MM.1S (cell line): ENCODE measurements at regions not wholly inside any gene's neighbourhood (a gene's known extent, or its start where the extent isn't known, plus 50 kb on each side); places are given as distances from the start of the nearest gene placed in this dataset.

ENCODE experiments used
- DNase-seq: peaks from one replicate; pipeline ENCODE4 v3.0.0-alpha.2; 2015
- H2AFZ ChIP-seq: fragments of 300-600 bp; sonication (generic); 2 replicates; pipeline ENCODE4 v1.6.0; 2016; ENCODE audit warnings: antibody characterized with exemption, low read length
- H3F3A ChIP-seq: fragments of 300-600 bp; sonication (generic); 2 replicates; pipeline ENCODE4 v1.6.1; 2016; ENCODE audit warnings: mild to moderate bottlenecking, antibody characterized with exemption, low read length, moderate library complexity, mixed read lengths; ENCODE audit not compliant: insufficient read depth
- H3K27ac ChIP-seq: fragments of 300-600 bp; sonication (generic); 2 replicates; pipeline ENCODE4 v1.5.1; 2016; ENCODE audit warnings: mild to moderate bottlenecking, low read length
- H3K27me3 ChIP-seq: fragments of 300-600 bp; sonication (generic); replicated peaks from 2 replicates; pipeline ENCODE4 v1.6.0; 2016; ENCODE audit warnings: low read length; ENCODE audit not compliant: insufficient read depth
- H3K36me3 ChIP-seq: fragments of 300-600 bp; sonication (generic); replicated peaks from 2 replicates; pipeline ENCODE4 v1.6.1; 2016; ENCODE audit warnings: mild to moderate bottlenecking, low read length, mixed read lengths; ENCODE audit not compliant: insufficient read depth
- H3K4me1 ChIP-seq: fragments of 300-600 bp; sonication (generic); 2 replicates; pipeline ENCODE4 v1.6.1; 2016; ENCODE audit warnings: low read length, mixed read lengths
- H3K4me2 ChIP-seq: fragments of 300-600 bp; sonication (generic); 2 replicates; pipeline ENCODE4 v1.6.0; 2016; ENCODE audit warnings: low read depth, low read length
- H3K4me3 ChIP-seq: fragments of 300-600 bp; sonication (generic); 2 replicates; pipeline ENCODE4 v1.5.1; 2016; ENCODE audit warnings: low read length, mixed read lengths
- H3K79me2 ChIP-seq: fragments of 300-600 bp; sonication (generic); 2 replicates; pipeline ENCODE4 v1.6.1; 2016; ENCODE audit warnings: mixed run types, low read length, mixed read lengths
- H3K9ac ChIP-seq: fragments of 300-600 bp; sonication (generic); 2 replicates; pipeline ENCODE4 v1.6.1; 2016; ENCODE audit warnings: low read length, mixed read lengths
- H3K9me2 ChIP-seq: fragments of 300-600 bp; sonication (generic); replicated peaks from 2 replicates; pipeline ENCODE4 v1.6.1; 2016; ENCODE audit warnings: mild to moderate bottlenecking, low read length, mixed read lengths; ENCODE audit not compliant: insufficient read depth
- H3K9me3 ChIP-seq: fragments of 300-600 bp; sonication (generic); replicated peaks from 2 replicates; pipeline ENCODE4 v1.6.1; 2016; ENCODE audit warnings: mild to moderate bottlenecking, low read length, mixed read lengths; ENCODE audit not compliant: insufficient read depth
- H4K20me1 ChIP-seq: fragments of 300-600 bp; sonication (generic); 2 replicates; pipeline ENCODE4 v1.6.1; 2016; ENCODE audit warnings: mild to moderate bottlenecking, low read length, moderate library complexity, mixed read lengths; ENCODE audit not compliant: insufficient read depth
- CTCF ChIP-seq: fragments of 300-600 bp; sonication (generic); IDR thresholded peaks from 2 replicates; pipeline ENCODE4 v1.5.1; 2016; ENCODE audit warnings: antibody characterized with exemption, low read length, mixed read lengths
- EZH2 ChIP-seq: fragments of 300-600 bp; sonication (generic); optimal IDR thresholded peaks from 2 replicates; pipeline ENCODE3; 2017; ENCODE audit warnings: low read depth, mild to moderate bottlenecking, antibody characterized with exemption, low read length, mixed read lengths
- EZH2phosphoT487 ChIP-seq: fragments of 300-600 bp; sonication (generic); IDR thresholded peaks from 2 replicates; pipeline ENCODE4 v1.6.1; 2018; ENCODE audit warnings: antibody characterized with exemption, low read length

- Histone ChIP-seq H4K20me1 (no peaks in the 10 kb centered on the region), H3K9me3 (no peaks in the 10 kb centered on the region), H3K4me1 (no peaks in the 10 kb centered on the region), H3K79me2 (no peaks in the 10 kb centered on the region), H3K9me2 (no peaks in the 10 kb centered on the region), H3F3A (no peaks in the 10 kb centered on the region), H3K9ac (no peak overlapping the region), H2AFZ (no peak overlapping the region), H3K27me3 (no peaks in the 10 kb centered on the region), H3K27ac (no peak overlapping the region), H3K4me3 (no peak overlapping the region), H3K36me3 (no peaks in the 10 kb centered on the region), H3K4me2 (no peak overlapping the region)
- TF ChIP-seq EZH2phosphoT487: no peak
- TF ChIP-seq CTCF: no peak
- no peak for TF ChIP-seq EZH2
- no peak for DNase-seq
These were observed 125.5 kb downstream of the NPY start for GRCh38 chr7:24409431-24410024.

GRCh38 chr7:24411226-24411625, 127.2 kb downstream of the NPY start:
- Histone ChIP-seq H3K79me2 (no peaks in the 10 kb centered on the region), H3K9me3 (no peaks in the 10 kb centered on the region), H3F3A (no peaks in the 10 kb centered on the region), H2AFZ (no peak overlapping the region), H3K9me2 (no peaks in the 10 kb centered on the region), H3K27me3 (no peaks in the 10 kb centered on the region), H3K9ac (no peak overlapping the region), H3K27ac (no peak overlapping the region), H3K36me3 (no peaks in the 10 kb centered on the region), H3K4me2 (no peak overlapping the region), H4K20me1 (no peaks in the 10 kb centered on the region), H3K4me1 (no peaks in the 10 kb centered on the region), H3K4me3 (no peak overlapping the region)
- DNase-seq: no peak
- TF ChIP-seq EZH2phosphoT487: no peak
- no peak for TF ChIP-seq CTCF
- no peak for TF ChIP-seq EZH2

- no peaks in the 10 kb centered on the region for H3K79me2 ChIP-seq
- no peak for DNase-seq
- no peak overlapping the region for H3K9ac ChIP-seq
- H3K9me3 ChIP-seq: no peaks in the 10 kb centered on the region
- no peak for TF ChIP-seq EZH2
- TF ChIP-seq EZH2phosphoT487: no peak
- TF ChIP-seq CTCF: no peak
- no peaks in the 10 kb centered on the region for H3K36me3 ChIP-seq
- no peak overlapping the region for H3K4me2 ChIP-seq
- no peaks in the 10 kb centered on the region for H3F3A ChIP-seq
- no peaks in the 10 kb centered on the region for H4K20me1 ChIP-seq
- H3K27ac ChIP-seq: no peak overlapping the region
- no peaks in the 10 kb centered on the region for H3K9me2 ChIP-seq
- H3K4me1 ChIP-seq: no peaks in the 10 kb centered on the region
- no peak overlapping the region for H2AFZ ChIP-seq
- no peak overlapping the region for H3K4me3 ChIP-seq
- no peaks in the 10 kb centered on the region for H3K27me3 ChIP-seq
These were observed 133.6 kb downstream of the NPY start for GRCh38 chr7:24417526-24418120.
